ENCODE measurements at regions not wholly inside any gene's neighbourhood (a gene's known extent, or its start where the extent isn't known, plus 50 kb on each side); places are given as distances from the start of the nearest gene placed in this dataset.
"Not testable (repeated sequence)": the region's sequence is repeated elsewhere in the genome, so short reads cannot be mapped to it uniquely, and the experiment has no call there.

DNA sequence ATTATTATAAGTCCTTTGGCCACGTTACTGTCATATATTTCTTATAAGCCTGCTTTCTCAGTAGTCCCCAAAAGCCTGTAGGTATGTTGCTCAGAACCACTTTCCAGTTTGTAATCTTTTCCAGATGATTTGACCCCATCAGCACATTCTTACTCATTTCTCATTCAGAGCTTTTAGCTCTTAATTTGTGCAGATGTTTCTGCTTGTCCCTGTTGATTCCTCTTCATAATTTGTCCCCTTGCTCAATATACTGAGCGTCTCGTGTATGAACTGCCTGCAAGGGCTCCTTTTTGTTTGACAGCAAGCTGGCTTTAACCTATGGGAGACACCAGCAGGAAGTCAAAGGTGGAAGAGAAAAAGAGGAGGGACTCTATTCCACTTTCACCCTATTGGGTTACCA lies 733.8 kb upstream of the GJE1 start:
- H3K9ac ChIP-seq (ENCODE audit: low read length), result no peak overlapping the region
- H2AK5ac ChIP-seq (ENCODE audit: low read length), result no peak overlapping the region
- H3K79me1 ChIP-seq (ENCODE audit: low read length), result no peaks in the 10 kb centered on the region
- no peak overlapping the region for H2BK5ac ChIP-seq (ENCODE audit: low read length)
- whole genome bisulfite sequencing (ENCODE audit: extremely low coverage, insufficient coverage, low lambda C conversion rate), result no CpG with 5 or more reads among the region's 3 CpGs
- no peak overlapping the region for H4K5ac ChIP-seq (ENCODE audit: low read length)
- H3K4ac ChIP-seq (ENCODE audit: low read depth, low read length), result no peak overlapping the region
- H3K56ac ChIP-seq (ENCODE audit: low read length), result no peak overlapping the region
- H3K4me3 ChIP-seq (ENCODE audit: low read length), result no peak overlapping the region
- H3K23ac ChIP-seq (ENCODE audit: low read length), result no peak overlapping the region
- no peak overlapping the region for H3K27ac ChIP-seq (ENCODE audit: low read depth, low read length)
- DNase-seq, result no peak
- H3K4me1 ChIP-seq (ENCODE audit: control insufficient read depth, low read depth, low read length), result no peaks in the 10 kb centered on the region
- no peak overlapping the region for H4K8ac ChIP-seq (ENCODE audit: low read depth, low read length)
- no peak overlapping the region for H3K18ac ChIP-seq (ENCODE audit: low read length)
- no peaks in the 10 kb centered on the region for H3K27me3 ChIP-seq (ENCODE audit: insufficient read depth, low read length, poor library complexity)
- no peak overlapping the region for H2BK120ac ChIP-seq (ENCODE audit: low read depth, low read length)
- no peak overlapping the region for H2BK15ac ChIP-seq (replicated peaks; ENCODE audit: low read depth)
- no peak overlapping the region for H3K4me2 ChIP-seq (ENCODE audit: low read length)
- H3K79me2 ChIP-seq (ENCODE audit: control insufficient read depth, insufficient read depth, low read length), result no peaks in the 10 kb centered on the region
- no peaks in the 10 kb centered on the region for H3K36me3 ChIP-seq (ENCODE audit: control insufficient read depth, insufficient read depth, low read length)

DNA sequence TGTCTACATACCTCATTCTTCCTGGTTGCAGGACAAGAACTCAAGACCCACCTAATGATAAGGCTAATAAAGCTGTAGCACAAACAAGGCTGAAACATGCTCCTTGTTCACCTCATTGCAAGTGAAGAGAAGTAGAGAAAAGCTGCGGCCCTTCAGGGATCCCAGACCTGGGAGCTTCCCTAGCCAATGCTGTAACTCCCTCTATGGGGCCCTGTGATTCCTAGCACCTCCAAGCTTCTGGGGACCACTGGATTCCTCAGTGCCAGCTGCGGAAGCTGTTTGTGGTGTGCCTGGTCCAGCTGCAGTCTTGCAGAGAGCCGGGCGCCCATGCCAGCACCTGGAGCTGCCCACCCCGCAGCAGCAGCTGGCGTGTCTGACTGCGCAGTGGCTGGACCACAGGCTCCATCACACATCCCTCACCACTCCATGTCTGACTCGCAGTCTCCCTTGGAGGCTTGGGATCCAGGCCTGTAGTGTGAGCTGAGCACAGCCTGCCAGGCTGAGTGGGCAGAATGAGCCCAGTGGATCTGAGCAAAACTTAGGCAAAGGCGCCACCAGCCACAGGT lies 737.2 kb upstream of the GJE1 start:
- Histone ChIP-seq H3K4me1 (ENCODE audit: control insufficient read depth, low read depth, low read length) (no peaks in the 10 kb centered on the region), H3K79me1 (ENCODE audit: low read length) (no peaks in the 10 kb centered on the region), H2BK120ac (ENCODE audit: low read depth, low read length) (no peak overlapping the region), H3K56ac (ENCODE audit: low read length) (no peak overlapping the region), H2BK5ac (ENCODE audit: low read length) (no peak overlapping the region), H3K18ac (ENCODE audit: low read length) (no peak overlapping the region), H4K8ac (ENCODE audit: low read depth, low read length) (no peak overlapping the region), H2AK5ac (ENCODE audit: low read length) (no peak overlapping the region), H3K4ac (ENCODE audit: low read depth, low read length) (no peak overlapping the region), H3K36me3 (ENCODE audit: control insufficient read depth, insufficient read depth, low read length) (no peaks in the 10 kb centered on the region), H3K4me2 (ENCODE audit: low read length) (no peak overlapping the region), H3K27me3 (ENCODE audit: insufficient read depth, low read length, poor library complexity) (no peaks in the 10 kb centered on the region), H3K79me2 (ENCODE audit: control insufficient read depth, insufficient read depth, low read length) (no peaks in the 10 kb centered on the region), H3K27ac (ENCODE audit: low read depth, low read length) (no peak overlapping the region), H2BK15ac (replicated peaks; ENCODE audit: low read depth) (no peak overlapping the region), H3K23ac (ENCODE audit: low read length) (no peak overlapping the region), H3K4me3 (ENCODE audit: low read length) (no peak overlapping the region), H4K5ac (ENCODE audit: low read length) (no peak overlapping the region), H3K9ac (ENCODE audit: low read length) (no peak overlapping the region)
- DNase-seq, result no peak
- WGBS (ENCODE audit: extremely low coverage, insufficient coverage, low lambda C conversion rate), result no CpG with 5 or more reads among the region's 9 CpGs

DNA sequence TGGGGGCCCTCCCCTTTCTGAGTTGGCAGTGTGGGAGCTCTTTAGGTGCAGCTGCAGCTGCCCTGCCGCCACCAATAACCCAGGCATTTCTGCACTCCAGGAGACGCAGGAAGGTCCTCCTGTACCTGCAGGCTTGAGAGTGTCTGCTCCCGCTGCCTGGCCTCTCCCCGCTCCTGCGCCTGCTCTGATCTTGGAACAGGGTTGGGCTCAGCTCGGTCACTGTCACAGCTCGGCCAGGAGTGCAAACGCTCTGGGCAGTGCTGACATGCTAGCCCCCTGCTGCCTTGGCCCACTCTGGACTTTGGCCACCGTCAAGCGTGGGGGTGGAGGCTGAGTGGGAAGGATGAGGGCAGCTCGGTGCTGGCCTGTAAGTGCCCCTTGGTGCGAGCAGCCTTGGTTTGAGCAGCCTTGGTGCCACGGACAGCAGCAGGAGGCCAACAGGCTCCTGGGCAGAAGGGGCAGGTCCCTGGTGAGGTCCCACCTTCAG lies 738.1 kb upstream of the GJE1 start:
- H2BK120ac ChIP-seq (ENCODE audit: low read depth, low read length), result no peak overlapping the region
- H2AK5ac ChIP-seq (ENCODE audit: low read length), result no peak overlapping the region
- no peak overlapping the region for H3K4me3 ChIP-seq (ENCODE audit: low read length)
- no peaks in the 10 kb centered on the region for H3K79me2 ChIP-seq (ENCODE audit: control insufficient read depth, insufficient read depth, low read length)
- no peaks in the 10 kb centered on the region for H3K79me1 ChIP-seq (ENCODE audit: low read length)
- H3K4me1 ChIP-seq (ENCODE audit: control insufficient read depth, low read depth, low read length), result no peaks in the 10 kb centered on the region
- H2BK15ac ChIP-seq (replicated peaks; ENCODE audit: low read depth), result no peak overlapping the region
- H3K18ac ChIP-seq (ENCODE audit: low read length), result no peak overlapping the region
- H3K4ac ChIP-seq (ENCODE audit: low read depth, low read length), result no peak overlapping the region
- no CpG with 5 or more reads among the region's 13 CpGs for WGBS (ENCODE audit: extremely low coverage, insufficient coverage, low lambda C conversion rate)
- H3K27ac ChIP-seq (ENCODE audit: low read depth, low read length), result no peak overlapping the region
- DNase-seq, result no peak
- H3K4me2 ChIP-seq (ENCODE audit: low read length), result no peak overlapping the region
- H4K8ac ChIP-seq (ENCODE audit: low read depth, low read length), result no peak overlapping the region
- no peak overlapping the region for H4K5ac ChIP-seq (ENCODE audit: low read length)
- no peak overlapping the region for H3K9ac ChIP-seq (ENCODE audit: low read length)
- H3K27me3 ChIP-seq (ENCODE audit: insufficient read depth, low read length, poor library complexity), result no peaks in the 10 kb centered on the region
- H3K23ac ChIP-seq (ENCODE audit: low read length), result no peak overlapping the region
- no peak overlapping the region for H2BK5ac ChIP-seq (ENCODE audit: low read length)
- no peak overlapping the region for H3K56ac ChIP-seq (ENCODE audit: low read length)
- H3K36me3 ChIP-seq (ENCODE audit: control insufficient read depth, insufficient read depth, low read length), result no peaks in the 10 kb centered on the region

DNA sequence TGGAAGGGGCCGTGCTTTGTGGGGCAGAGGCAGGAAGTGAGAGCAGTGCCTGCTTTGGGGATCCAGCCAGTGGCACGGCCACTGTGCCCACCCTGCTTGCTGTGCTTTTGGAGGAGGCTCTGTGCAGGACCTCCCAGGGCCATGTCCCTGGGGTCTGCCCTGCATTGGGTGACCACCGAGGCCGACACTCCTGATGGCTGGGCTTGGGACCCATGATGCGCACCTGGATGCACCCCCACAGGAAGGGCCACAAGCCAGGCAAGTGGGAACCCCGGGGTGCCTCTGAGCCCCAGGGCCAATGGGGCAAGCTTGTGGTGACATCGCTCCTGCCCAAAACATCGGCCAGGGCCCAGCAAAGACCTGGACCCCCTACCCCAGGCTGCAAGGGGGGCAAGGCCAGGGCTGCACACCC lies 738.6 kb upstream of the GJE1 start:
- no peaks in the 10 kb centered on the region for H3K4me1 ChIP-seq (ENCODE audit: control insufficient read depth, low read depth, low read length)
- no peak overlapping the region for H3K56ac ChIP-seq (ENCODE audit: low read length)
- H3K23ac ChIP-seq (ENCODE audit: low read length), result no peak overlapping the region
- DNase-seq, result no peak
- no peak overlapping the region for H2BK15ac ChIP-seq (replicated peaks; ENCODE audit: low read depth)
- H2AK5ac ChIP-seq (ENCODE audit: low read length), result no peak overlapping the region
- no peak overlapping the region for H3K4ac ChIP-seq (ENCODE audit: low read depth, low read length)
- H4K5ac ChIP-seq (ENCODE audit: low read length), result no peak overlapping the region
- no peak overlapping the region for H4K8ac ChIP-seq (ENCODE audit: low read depth, low read length)
- no peak overlapping the region for H3K9ac ChIP-seq (ENCODE audit: low read length)
- WGBS (ENCODE audit: extremely low coverage, insufficient coverage, low lambda C conversion rate), result no CpG with 5 or more reads among the region's 8 CpGs
- H2BK120ac ChIP-seq (ENCODE audit: low read depth, low read length), result no peak overlapping the region
- no peak overlapping the region for H3K4me3 ChIP-seq (ENCODE audit: low read length)
- no peaks in the 10 kb centered on the region for H3K79me1 ChIP-seq (ENCODE audit: low read length)
- no peak overlapping the region for H3K4me2 ChIP-seq (ENCODE audit: low read length)
- no peak overlapping the region for H2BK5ac ChIP-seq (ENCODE audit: low read length)
- no peak overlapping the region for H3K18ac ChIP-seq (ENCODE audit: low read length)
- H3K27me3 ChIP-seq (ENCODE audit: insufficient read depth, low read length, poor library complexity), result no peaks in the 10 kb centered on the region
- no peaks in the 10 kb centered on the region for H3K36me3 ChIP-seq (ENCODE audit: control insufficient read depth, insufficient read depth, low read length)
- no peaks in the 10 kb centered on the region for H3K79me2 ChIP-seq (ENCODE audit: control insufficient read depth, insufficient read depth, low read length)
- H3K27ac ChIP-seq (ENCODE audit: low read depth, low read length), result no peak overlapping the region

DNA sequence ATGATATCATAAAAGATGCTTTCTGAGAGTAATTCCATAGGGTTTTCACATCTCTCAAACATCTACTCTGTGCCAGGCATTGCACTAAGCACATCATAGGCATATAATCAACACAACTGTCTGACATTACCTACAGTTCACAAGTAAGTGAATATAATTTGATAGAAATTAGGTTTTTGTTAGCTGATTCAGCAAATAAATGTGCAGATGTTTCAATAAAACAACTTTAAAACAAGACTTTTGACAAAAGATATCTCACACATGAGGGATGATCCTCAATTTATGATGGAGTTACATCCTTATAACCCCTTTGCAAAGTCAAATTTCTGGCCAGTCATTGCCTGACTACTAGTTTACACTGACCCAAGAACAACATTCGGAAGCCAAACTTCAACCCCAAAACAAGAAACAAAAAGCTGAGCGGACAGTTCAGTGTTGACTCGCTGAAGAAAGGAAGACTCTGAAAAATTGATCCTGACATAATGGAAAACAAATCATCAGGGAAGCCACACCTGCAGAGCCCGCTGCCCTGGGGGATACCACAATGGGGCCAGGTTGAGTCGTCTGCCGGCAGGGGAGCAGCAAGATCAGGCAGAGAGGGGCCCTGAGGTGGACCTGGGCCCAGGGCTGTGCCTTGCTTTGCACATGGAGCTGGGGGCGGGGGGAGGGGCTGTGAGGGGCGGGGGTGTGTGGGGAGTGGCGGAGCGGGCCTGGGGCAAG lies 739.2 kb upstream of the GJE1 start:
- H2BK15ac ChIP-seq (replicated peaks; ENCODE audit: low read depth), result no peak overlapping the region
- no peaks in the 10 kb centered on the region for H3K79me1 ChIP-seq (ENCODE audit: low read length)
- H3K18ac ChIP-seq (ENCODE audit: low read length), result no peak overlapping the region
- no peaks in the 10 kb centered on the region for H3K36me3 ChIP-seq (ENCODE audit: control insufficient read depth, insufficient read depth, low read length)
- H3K4me3 ChIP-seq (ENCODE audit: low read length), result no peak overlapping the region
- no peak overlapping the region for H2AK5ac ChIP-seq (ENCODE audit: low read length)
- H3K27me3 ChIP-seq (ENCODE audit: insufficient read depth, low read length, poor library complexity), result no peaks in the 10 kb centered on the region
- H4K5ac ChIP-seq (ENCODE audit: low read length), result no peak overlapping the region
- no peak overlapping the region for H3K4me2 ChIP-seq (ENCODE audit: low read length)
- no peak overlapping the region for H3K27ac ChIP-seq (ENCODE audit: low read depth, low read length)
- H3K23ac ChIP-seq (ENCODE audit: low read length), result no peak overlapping the region
- H4K8ac ChIP-seq (ENCODE audit: low read depth, low read length), result no peak overlapping the region
- H3K79me2 ChIP-seq (ENCODE audit: control insufficient read depth, insufficient read depth, low read length), result no peaks in the 10 kb centered on the region
- H3K4ac ChIP-seq (ENCODE audit: low read depth, low read length), result no peak overlapping the region
- no peak overlapping the region for H2BK5ac ChIP-seq (ENCODE audit: low read length)
- no peak overlapping the region for H3K9ac ChIP-seq (ENCODE audit: low read length)
- H3K4me1 ChIP-seq (ENCODE audit: control insufficient read depth, low read depth, low read length), result no peaks in the 10 kb centered on the region
- no peak overlapping the region for H3K56ac ChIP-seq (ENCODE audit: low read length)
- no peak for DNase-seq
- H2BK120ac ChIP-seq (ENCODE audit: low read depth, low read length), result no peak overlapping the region
- WGBS (ENCODE audit: extremely low coverage, insufficient coverage, low lambda C conversion rate), result no CpG with 5 or more reads among the region's 10 CpGs

DNA sequence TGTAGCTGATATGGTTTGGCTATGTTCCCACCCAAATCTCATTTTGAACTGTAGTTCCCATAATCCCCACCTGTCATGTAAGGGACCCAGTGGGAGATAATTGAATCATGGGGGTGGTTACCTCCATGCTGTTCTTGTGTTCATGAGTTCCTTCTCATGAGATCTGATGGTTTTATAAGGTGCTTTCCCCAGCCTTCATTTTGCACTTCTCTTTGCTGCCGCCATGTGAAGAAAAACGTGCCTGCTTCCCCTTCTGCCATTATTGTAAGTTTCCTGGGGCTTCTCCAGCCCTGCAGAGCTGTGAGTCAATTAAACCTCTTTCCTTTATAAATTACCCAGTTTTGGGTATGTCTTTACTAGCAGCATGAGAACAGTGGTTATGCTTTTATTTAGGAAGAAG lies 741.6 kb upstream of the GJE1 start:
- not testable (repeated sequence) for H3K4me3 ChIP-seq (ENCODE audit: low read length); H2BK15ac ChIP-seq (replicated peaks; ENCODE audit: low read depth); H3K18ac ChIP-seq (ENCODE audit: low read length); H3K36me3 ChIP-seq (ENCODE audit: control insufficient read depth, insufficient read depth, low read length); DNase-seq; H4K8ac ChIP-seq (ENCODE audit: low read depth, low read length); H4K5ac ChIP-seq (ENCODE audit: low read length); H3K79me1 ChIP-seq (ENCODE audit: low read length); H3K4me2 ChIP-seq (ENCODE audit: low read length); H2BK5ac ChIP-seq (ENCODE audit: low read length); H3K27ac ChIP-seq (ENCODE audit: low read depth, low read length); H3K56ac ChIP-seq (ENCODE audit: low read length); H3K27me3 ChIP-seq (ENCODE audit: insufficient read depth, low read length, poor library complexity); H3K79me2 ChIP-seq (ENCODE audit: control insufficient read depth, insufficient read depth, low read length); H3K9ac ChIP-seq (ENCODE audit: low read length); H3K23ac ChIP-seq (ENCODE audit: low read length); H3K4me1 ChIP-seq (ENCODE audit: control insufficient read depth, low read depth, low read length); H2BK120ac ChIP-seq (ENCODE audit: low read depth, low read length); H2AK5ac ChIP-seq (ENCODE audit: low read length); H3K4ac ChIP-seq (ENCODE audit: low read depth, low read length)
- WGBS (ENCODE audit: extremely low coverage, insufficient coverage, low lambda C conversion rate), result no CpG with 5 or more reads among the region's 2 CpGs

All from mesendoderm (in vitro differentiated cells).